Lung microvascular endothelial cell (primary cell): ENCODE measurements at regions not wholly inside any gene's neighbourhood (a gene's known extent, or its start where the extent isn't known, plus 50 kb on each side); places are given as distances from the start of the nearest gene placed in this dataset.
"Not testable (repeated sequence)": the region's sequence is repeated elsewhere in the genome, so short reads cannot be mapped to it uniquely, and the experiment has no call there.

Source experiments
- DNase-seq, 2 donors: peaks; one replicate each; pipeline versions ENCODE4 v3.0.0 to v3.0.0-alpha.2; 2010; ENCODE audit warnings: low read depth in 2 of 2

DNA sequence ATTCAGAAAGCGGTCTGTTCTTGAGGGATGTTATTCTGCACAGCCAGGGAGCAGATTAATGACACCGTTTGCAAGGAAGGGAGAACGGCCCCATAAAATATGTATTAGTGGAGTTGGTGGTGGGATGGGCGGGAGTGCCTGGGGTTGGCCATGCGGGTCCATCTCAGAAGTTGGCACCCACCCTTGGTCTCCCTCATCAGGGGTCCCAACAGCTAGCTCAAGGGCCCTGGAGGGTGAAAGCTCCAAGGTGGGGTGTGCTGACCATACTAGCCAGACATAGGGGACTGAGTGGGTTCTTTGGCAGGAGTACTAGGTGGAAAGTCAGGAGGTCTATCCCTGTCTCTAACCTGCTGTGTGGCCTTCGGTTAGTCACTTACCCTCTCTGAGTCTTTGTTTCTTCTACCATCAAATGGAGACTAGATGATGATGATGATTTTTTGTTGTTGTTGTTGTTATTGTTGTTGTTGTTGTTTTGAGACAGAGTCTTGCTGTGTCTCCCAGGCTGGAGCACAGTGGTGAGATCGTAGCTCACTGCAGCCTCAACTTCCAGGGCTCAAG is 83.2 kb upstream of the BRD7 start:
- DNase-seq = no peak

DNA sequence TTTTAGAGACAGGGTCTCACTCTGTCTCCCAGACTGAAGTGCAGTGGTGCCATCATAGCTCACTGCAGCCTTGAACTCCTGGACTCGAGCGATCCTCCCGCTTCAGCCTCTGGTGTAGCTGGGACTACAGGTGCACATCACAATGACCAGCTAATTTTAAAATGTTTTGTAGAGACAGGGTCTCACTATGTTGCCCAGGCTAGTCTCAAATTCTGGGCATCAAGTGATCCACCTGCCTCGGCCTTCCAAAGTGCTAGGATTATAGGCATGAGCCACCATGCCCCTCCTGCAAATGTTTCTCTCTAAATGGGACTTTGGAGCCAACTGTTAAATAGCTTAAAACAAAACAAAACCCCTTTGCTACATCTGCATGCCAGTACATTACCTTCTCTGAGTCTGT is 82.2 kb upstream of the BRD7 start:
- DNase-seq = no peak

DNA sequence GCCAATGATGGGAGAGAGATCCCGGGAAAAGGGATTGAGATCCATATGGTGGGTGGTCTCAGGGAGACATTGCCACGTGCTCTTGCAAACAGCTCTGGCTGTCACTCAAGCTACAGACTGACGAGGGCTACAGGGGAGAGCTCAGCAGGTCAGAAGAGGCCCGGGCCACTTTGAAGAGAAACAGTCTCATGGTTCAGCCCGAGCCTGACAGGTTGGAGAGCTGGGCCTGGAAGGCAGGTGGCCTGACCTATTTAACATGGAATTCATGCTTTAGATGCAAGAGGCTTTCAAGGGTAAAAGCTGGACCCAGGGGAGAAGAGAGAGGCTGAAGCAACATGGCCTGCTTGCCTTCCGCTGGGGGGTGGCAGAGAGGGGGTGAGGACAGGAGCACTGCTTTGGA is 81.0 kb upstream of the BRD7 start:
- no peak for DNase-seq

DNA sequence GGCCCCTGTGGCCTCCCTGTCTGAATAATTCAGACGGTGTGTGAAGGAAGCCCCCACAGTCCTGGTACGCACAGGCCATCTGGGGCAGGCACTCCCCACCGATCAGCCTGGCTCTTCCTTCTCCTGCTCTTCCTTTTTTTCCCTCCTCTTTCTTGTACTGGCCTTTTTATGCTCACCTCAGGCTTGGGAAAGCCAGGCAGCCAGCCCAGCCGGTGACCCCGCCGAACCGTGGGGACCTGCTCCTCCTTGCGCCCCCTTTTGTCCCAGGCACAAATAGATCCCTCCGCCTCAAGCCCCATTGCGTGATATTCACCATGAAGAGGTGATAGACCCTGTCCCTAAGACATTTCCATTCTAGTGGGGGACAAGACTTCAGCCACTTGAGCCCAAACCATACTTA is 80.2 kb upstream of the BRD7 start:
- DNase-seq = no peak

DNA sequence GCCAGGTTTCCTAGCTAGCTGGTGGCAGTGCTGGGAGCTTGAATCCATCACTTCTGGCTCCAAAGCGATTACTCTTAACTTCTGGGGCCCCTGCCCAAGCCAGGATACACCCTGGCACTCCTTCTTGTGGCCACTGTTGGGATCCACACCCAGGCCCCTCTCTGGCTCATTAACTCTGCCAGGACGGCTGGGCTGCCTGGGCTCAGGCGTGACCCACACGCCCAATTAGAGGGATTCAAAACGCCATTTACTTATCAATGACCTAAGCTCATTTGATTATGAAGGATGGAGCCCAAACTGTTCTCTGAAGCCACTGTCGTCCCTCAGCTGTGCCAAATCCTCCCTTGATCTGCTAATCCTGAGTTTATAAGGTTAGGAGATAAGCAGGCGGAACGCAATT is 79.7 kb upstream of the BRD7 start:
- DNase-seq = no peak

DNA sequence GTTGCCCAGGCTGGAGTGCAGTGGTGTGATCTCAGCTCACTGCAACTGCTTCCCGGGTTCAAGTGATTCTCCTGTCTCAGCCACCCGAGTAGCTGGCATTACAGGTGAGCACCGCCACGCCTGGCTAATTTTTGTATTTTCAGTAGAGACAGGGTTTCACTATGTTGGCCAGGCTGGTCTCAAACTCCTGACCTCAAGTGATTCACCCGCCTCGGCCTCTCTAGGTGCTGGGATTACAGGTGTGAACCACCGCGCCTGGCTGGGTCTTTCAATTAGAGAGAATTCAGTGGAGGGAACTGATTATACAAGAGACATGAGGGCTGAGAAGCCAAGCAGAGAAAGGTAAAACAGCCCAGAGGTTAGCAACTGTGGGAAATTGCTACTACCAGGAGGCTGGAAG is 78.6 kb upstream of the BRD7 start:
- not testable (repeated sequence) for DNase-seq

DNA sequence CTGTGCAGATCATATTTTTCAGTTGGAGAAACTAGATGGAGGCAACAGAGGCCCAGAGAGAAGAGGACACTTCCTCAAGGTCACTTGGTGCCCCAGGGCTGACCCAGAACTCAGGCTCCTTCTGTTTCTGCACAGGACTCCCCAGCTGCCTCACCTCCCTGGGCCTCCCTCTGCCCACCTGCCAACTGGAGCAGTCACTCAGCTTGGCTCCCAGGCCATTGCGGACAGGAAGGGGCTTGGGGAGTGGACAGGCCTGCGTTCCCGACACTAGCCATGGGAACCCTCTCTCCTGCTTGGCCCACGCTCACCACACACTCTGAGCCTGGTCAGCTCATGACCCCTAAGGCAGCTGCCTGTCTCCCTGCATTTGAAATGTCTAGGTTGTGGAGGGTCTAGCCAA is 78.1 kb upstream of the BRD7 start:
- DNase-seq = no peak

DNA sequence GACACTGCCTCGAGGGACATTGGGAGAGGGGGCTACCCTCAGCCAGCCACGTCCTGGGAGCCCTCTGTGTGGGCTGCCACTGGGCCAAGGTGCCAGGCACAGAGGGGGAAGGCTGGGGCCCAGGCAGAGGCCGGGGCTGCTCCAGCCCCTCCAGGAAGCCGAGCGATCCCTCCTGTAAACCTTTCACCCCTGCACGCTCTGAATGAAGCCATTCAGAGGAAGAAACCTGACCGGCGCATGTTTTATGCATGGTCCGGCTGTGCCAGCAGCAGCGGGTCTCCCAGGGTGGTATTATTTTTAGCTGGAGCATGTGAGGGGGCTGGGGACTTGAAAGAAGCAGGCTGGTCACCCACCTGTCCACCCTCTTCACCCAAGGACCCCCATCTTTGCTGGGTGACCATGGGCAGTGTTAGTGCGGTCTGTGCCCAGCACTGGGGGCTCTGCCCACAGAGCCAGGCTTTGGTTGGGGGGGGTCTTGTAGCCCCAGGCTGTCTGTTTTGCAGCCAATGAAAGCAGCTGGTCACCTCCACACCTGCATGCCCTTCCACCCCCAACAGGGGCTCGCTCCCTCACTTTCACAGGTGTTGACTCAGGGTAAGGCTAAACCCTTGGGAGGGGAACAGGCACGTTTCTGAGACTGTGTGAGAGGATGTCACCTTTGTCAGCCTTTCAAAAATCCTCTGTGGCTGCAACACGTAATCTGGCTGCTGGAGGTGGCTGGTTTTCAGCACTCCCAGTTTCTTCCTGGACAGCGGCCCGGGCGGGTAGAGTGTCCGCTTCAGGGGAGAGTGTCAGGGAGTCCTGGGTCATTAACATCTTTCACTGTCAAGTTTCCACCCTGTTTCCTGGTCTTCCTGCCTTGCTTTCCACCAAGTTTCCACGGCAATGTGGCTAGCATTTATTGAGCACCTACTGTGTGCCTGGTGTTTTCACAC is 77.1 kb upstream of the BRD7 start:
- no peak for DNase-seq

DNA sequence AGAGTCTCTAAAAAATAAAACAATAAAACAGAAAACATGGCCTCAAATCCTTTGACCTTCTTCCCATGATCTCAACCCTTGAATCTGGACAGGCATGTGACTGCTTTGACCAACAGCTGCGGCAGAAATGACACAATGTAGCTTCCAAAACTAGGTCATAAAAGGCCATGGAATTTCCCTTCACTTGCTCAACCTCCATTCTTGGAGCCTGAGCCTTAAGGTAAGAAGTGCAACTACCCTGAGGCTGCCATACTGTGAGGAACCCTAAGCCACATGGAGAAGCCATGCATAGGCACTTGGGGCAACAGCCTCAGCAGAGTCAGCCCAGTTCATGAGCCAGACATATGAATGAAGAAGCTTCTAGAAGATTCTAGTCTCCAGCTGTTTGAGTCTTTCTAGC is 75.7 kb upstream of the BRD7 start:
- no peak for DNase-seq

DNA sequence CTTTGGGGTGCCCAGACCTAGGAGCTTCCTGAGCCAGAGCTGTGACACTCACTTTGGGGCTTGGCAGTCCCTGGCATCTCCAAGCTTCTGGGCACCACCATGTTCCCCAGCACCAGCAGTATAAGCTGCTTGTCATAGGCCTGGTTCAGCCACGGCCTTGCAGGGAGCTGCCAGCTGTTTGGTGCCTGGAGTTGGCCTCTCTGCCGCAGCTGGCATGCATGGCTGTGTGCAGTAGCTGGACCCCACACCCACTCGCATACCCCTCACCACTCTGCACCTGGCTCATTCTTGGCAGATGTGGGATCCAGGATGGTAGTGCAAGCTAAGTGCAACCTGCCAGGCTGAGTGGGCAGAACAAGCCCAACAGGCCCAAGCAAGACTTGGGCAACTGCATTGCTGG is 73.4 kb upstream of the BRD7 start:
- DNase-seq = no peak

DNA sequence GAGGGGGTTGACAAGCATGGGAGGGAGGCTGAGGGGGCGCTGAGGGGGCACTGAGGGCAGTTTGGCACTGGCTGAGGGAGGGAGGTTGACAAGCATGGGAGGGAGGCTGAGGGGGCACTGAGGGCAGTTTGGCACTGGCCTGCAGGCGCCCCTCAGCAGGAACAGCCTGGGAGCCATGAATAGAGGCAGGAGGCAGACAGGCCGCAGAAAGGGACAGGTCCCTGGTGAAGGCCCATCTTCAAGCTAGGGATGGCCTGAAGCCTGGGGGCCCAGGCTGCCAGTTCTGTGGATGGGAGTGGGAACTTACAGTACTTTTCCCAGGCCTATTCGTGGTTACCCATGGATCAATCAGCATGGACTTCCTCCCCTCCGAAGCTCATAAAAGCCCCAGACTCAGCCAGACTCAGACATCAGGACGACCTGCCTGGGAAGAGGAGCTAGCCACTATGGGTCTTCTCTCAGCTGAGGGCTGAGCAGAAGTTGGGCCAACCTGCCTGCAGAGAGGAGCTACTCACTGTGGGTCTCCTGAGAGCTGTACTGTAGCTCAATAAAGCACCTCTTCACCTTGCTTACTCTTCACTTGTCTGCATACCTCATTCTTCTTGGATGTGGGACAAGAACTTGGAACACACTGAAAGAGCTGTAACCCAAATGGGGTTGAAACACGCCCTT is 72.8 kb upstream of the BRD7 start:
- DNase-seq = no peak

DNA sequence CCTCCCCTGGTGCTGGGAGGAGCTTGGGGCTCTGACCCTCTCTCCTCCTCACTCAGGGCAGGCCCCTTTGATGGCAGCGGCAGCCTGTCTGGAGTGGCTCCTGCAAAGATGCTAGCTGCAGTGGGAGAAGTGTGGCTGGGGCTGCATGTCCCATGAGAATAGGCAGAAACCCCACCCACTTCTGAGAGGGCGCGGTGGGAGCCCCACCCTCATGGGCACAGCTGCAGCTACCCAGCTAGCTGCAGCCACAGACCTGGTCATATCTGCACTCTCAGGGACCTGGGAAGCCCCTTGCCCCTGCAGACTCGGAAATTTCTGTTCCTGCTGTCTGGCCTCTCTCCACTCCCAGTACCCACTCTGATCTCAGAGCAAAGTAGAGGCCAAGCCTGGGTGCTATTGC is 72.2 kb upstream of the BRD7 start:
- DNase-seq = no peak

DNA sequence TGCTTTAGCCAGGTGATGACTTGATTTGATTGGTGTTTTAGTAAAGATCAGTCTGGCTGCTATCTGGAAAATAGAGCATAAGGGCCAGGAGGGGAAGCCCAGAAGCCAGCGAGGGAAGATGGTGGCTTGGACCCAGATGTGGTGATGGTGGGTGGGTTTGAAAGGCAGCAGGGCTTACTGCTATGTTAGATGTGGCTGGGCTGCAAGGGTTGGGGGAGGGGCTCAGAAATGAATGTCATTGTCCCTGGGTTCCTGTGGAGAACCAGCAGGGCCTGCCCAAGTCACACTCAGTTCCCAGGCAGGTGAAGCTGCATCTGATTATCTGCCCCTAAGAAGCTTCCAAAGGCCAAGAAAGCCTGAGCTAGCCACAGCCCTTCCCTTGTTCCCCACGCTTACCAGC is 71.7 kb upstream of the BRD7 start:
- DNase-seq = no peak

DNA sequence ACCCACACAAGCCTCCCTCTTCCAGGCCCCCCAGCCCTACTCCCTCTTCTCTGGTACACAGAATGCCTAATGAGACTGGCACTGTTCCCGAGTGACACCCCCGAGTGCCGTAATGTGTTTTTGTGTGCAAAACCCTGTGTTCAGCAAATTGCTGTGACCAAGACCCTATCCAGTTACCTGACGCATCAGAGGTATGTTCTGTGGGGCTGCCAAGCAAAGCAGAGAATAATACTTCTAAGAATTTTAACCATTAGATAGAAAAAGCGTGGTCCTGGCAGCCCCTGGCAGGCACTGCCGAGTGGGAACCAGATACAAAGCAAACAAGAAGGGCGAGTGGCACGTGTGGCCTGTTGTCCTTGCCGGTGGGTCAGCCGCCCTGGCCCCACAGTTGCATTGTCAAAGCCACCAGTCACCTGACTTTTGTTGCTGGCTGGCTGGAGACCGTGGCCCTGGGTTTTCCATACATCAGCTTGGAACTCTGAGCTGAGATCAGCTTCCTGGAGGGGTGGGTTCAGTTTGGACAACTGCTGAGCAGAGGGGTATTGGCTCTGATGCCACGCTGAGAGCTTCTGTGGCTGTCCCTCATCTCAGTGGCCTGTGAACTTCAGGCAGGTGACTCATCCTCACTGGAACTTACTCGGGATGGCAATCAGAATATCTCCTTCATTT is 69.1 kb upstream of the BRD7 start:
- peak in 1 of 2 donors; percentile 2 for DNase-seq

DNA sequence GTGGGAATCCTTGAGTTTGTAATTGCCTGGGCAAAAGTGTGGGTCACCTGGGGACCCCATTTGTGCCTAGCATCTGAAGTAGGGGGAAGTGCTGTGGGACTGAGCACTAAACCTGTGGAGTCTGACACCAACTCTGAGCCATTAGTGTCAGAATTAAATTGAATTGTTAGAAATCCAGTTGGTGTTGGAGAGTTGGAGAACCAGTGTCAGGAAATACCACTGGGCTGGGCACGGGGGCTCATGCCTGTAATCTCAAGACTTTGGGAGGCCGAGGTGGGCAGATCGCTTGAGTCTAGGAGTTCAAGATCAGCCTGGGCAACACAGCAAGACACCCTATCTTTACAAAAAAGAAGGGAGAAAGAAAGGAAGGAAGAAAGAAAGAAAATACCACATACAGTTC is 67.5 kb upstream of the BRD7 start:
- no peak for DNase-seq

DNA sequence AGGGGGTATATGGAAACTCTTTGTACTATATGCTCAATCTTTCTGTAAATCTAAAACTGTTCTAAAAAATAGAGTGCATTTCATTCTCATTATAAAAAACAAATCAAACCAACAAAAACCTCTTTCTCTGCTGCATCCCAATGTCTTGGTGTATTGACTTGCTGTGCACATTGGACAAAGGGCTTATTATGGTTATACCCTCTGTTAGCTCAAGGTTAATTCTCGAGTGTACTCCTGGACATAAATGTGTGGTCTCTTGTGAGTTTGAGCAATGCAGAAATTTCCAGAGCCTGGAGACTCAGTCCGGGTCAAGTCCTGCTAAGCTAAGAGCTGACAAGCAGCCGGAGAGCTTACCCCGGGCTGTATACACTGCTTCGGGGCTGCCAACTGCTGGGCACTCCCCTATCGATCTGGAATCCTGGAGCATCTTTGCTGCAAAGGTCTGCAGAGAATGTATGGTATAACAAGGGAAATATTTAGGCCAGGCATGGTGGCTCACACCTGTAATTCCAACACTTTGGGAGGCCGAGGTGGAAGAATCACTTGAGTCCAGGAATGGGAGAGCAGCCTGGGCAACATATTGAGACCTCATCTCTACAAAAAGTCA is 66.2 kb upstream of the BRD7 start:
- no peak for DNase-seq

DNA sequence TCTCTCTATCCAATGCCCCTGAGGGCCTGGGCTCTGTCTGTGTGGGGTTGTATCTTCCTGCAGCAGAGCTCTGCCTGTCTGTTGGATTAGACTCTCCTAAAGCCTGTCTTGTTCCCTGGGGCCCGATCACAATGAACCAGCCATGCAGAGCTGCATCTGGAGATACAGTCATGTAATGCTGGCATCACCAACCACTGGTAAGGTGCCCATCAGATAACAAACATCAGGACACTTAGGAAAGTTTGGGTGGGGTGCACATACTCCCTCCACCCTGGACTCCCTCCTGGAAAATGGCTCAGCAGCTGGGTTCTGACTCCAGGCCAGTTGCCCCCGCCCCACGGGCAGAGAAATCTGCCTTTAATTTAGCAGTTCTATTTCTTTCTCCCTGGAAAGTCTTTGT is 61.3 kb upstream of the BRD7 start:
- DNase-seq = no peak

DNA sequence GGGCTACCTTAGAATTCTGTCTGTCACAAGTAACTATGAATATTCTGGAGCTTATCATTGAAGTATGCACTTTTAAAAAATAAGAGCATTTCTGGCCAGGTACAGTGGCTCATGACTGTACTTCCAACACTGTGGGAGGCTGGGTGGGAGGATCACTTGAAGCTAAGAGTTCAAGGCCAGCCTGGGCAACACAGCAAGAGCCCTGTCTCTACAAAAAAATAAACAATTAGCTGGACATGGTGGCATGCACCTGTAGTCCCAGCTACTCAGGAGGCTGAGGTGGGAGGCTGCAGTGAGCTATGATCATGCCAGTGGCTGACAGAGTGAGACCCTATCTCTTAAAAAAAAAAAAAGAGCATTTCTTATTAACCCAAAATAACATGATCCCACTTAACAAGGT is 60.0 kb upstream of the BRD7 start:
- DNase-seq = no peak

DNA sequence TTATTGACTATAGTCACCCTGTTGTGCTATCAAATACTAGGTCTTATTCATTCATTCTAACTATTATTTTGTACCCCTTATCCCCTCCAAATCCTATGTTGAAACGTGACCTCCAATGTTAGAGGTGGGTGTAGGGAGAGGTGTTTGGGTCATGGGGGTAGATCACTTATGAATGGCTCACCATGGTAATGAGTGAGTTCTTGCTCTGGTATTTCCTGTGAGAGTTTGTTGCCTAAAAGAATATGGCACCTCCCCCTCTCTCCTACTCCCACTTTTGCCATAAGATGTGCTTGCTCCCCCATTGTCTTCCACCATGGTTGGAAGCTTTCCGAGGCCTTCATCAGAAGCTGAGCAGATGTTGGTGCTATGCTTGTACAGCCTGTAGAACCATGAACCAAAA is 59.3 kb upstream of the BRD7 start:
- peak in 1 of 2 donors; percentile 11 for DNase-seq

DNA sequence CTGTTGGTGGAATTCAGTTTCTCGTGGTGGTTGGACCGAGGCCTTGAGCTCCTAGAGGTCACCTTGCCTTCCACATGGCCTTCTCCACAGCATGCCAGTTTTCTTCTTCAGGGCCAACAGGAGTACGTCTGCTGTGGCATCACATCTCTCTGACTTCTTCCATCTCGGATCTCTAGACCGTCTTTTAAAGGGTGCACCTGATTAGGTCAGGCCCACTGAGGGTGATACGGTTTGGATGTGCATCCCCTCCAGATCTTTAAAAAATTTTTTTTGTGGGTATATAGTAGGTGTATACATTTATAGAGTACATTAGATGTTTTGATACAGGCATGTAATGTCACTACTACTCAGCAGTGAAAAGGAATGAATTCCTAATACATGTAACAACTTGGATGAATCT is 58.3 kb upstream of the BRD7 start:
- no peak for DNase-seq

DNA sequence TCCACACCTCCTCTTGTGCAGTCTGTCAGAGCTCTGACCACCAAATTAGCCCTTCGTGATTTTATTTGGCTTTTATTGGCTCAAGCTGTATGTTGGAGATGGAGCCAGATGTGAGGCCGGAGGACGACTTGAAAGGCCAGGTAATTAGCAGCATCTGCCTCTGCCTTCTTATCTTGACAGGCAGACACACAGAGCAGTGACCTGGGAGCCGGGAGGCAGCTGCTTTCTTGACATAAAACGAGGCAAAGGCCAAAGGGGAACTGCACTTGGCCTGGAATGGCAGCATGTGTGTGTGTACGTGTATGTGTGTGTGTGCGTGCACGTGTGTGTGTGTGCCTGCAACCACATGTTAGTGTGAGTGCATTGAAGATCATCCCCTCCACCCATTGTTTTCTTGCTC is 56.9 kb upstream of the BRD7 start:
- DNase-seq = no peak

DNA sequence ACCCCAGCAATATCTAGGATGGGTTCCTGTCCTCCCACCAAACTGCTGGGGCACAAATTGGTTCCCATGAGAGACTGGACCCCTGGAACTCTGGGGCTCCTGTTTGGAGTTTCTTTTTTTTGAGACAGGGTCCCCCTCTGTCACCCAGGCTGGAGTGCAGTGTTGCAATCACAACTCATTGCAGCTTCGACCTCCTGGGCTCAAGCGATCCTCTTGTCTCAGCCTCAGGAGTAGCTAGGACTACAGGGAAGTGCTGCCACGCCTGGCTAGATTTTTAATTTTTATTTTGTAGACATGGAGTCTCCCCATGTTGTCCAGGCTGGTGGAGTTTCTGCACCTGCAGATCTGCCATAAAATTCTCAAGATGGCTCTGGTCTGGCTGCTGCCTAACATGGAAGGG is 56.3 kb upstream of the BRD7 start:
- DNase-seq = no peak
